ENCODE measurements at regions not wholly inside any gene's neighbourhood (a gene's known extent, or its start where the extent isn't known, plus 50 kb on each side); places are given as distances from the start of the nearest gene placed in this dataset.

DNA sequence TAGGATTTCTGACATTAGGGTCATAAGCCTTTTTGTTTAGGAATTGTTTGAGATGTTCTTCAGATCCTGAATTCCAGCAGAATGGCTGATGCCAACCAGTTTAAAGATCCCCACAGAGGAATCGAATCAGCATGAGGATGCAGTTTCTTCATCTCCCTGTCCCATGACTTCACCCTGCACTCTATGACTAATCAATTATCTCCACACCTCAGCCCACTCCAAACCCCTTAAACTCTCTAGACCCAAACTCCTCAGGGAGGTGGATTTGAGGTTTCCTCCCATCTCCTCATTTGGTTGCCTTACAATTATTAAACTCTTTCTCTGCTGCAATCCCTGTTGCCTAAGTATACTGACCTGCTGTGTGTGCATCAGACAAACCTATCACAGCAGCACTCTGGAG is 86.5 kb upstream of the CRY1 start:
- Histone ChIP-seq H3K4me2 (ENCODE audit: low read length) (no peak overlapping the region), H2AFZ (ENCODE audit: low read length) (no peak overlapping the region), H3K4me3 (ENCODE audit: low read depth, low read length, poor library complexity, severe bottlenecking) (no peak overlapping the region), H4K20me1 (ENCODE audit: insufficient read depth, low read length) (no peaks in the 10 kb centered on the region), H3K9me2 (ENCODE audit: insufficient read depth, low read length) (no peaks in the 10 kb centered on the region), H3K27ac (ENCODE audit: low read depth, low read length, poor library complexity, severe bottlenecking) (no peak overlapping the region), H3K36me3 (ENCODE audit: insufficient read depth, low read length) (no peaks in the 10 kb centered on the region), H3K4me1 (ENCODE audit: insufficient read depth, low read length, poor library complexity, severe bottlenecking) (no peaks in the 10 kb centered on the region), H3K9me3 (ENCODE audit: low read length) (no peaks in the 10 kb centered on the region), H3K79me2 (ENCODE audit: insufficient read depth, low read depth, low read length) (no peaks in the 10 kb centered on the region)
- intact Hi-C loops (cut with micrococcal nuclease; ENCODE audit: unreplicated experiment), result no loop called here
- TF ChIP-seq, protein P1, sequence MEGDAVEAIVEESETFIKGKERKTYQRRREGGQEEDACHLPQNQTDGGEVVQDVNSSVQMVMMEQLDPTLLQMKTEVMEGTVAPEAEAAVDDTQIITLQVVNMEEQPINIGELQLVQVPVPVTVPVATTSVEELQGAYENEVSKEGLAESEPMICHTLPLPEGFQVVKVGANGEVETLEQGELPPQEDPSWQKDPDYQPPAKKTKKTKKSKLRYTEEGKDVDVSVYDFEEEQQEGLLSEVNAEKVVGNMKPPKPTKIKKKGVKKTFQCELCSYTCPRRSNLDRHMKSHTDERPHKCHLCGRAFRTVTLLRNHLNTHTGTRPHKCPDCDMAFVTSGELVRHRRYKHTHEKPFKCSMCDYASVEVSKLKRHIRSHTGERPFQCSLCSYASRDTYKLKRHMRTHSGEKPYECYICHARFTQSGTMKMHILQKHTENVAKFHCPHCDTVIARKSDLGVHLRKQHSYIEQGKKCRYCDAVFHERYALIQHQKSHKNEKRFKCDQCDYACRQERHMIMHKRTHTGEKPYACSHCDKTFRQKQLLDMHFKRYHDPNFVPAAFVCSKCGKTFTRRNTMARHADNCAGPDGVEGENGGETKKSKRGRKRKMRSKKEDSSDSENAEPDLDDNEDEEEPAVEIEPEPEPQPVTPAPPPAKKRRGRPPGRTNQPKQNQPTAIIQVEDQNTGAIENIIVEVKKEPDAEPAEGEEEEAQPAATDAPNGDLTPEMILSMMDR (conservative IDR thresholded peaks at IDR 0.05; ENCODE audit: low read length), result no peak
- TF ChIP-seq EZH2phosphoT487 (IDR thresholded peaks at IDR 0.05; ENCODE audit: borderline replicate concordance, low read depth, low read length), result no peak
- ChIA-PET CTCF (ENCODE audit: unreplicated experiment) (no interaction called here), POLR2A (no interaction called here)
- BruUV-seq (replicated peaks), result no TSS peak
- no peak for DNase-seq (ENCODE audit: low spot score)

- no peak for DNase-seq (ENCODE audit: low spot score)
- intact Hi-C loops (cut with micrococcal nuclease; ENCODE audit: unreplicated experiment), result no loop called here
- TF ChIP-seq EZH2phosphoT487 (IDR thresholded peaks at IDR 0.05; ENCODE audit: borderline replicate concordance, low read depth, low read length), result no peak
- TF ChIP-seq, protein P1 (conservative IDR thresholded peaks at IDR 0.05; ENCODE audit: low read length), result no peak
- H3K9me2 ChIP-seq (ENCODE audit: insufficient read depth, low read length), result no peaks in the 10 kb centered on the region
- no peaks in the 10 kb centered on the region for H3K36me3 ChIP-seq (ENCODE audit: insufficient read depth, low read length)
- no peak overlapping the region for H3K27ac ChIP-seq (ENCODE audit: low read depth, low read length, poor library complexity, severe bottlenecking)
- no peak overlapping the region for H3K4me2 ChIP-seq (ENCODE audit: low read length)
- no peaks in the 10 kb centered on the region for H4K20me1 ChIP-seq (ENCODE audit: insufficient read depth, low read length)
- BruUV-seq (replicated peaks), result no TSS peak
- no peaks in the 10 kb centered on the region for H3K4me1 ChIP-seq (ENCODE audit: insufficient read depth, low read length, poor library complexity, severe bottlenecking)
- H2AFZ ChIP-seq (ENCODE audit: low read length), result no peak overlapping the region
- H3K79me2 ChIP-seq (ENCODE audit: insufficient read depth, low read depth, low read length), result no peaks in the 10 kb centered on the region
- CTCF ChIA-PET (ENCODE audit: unreplicated experiment), result no interaction called here
- H3K9me3 ChIP-seq (ENCODE audit: low read length), result no peaks in the 10 kb centered on the region
- no peak overlapping the region for H3K4me3 ChIP-seq (ENCODE audit: low read depth, low read length, poor library complexity, severe bottlenecking)
- POLR2A ChIA-PET, result no interaction called here
These were observed 86.9 kb upstream of the CRY1 start for GRCh38 chr12:107180272-107180671.

GRCh38 chr12:107184359-107184930 is 91.1 kb upstream of the CRY1 start:
- no peaks in the 10 kb centered on the region for H3K9me2 ChIP-seq (ENCODE audit: insufficient read depth, low read length)
- BruUV-seq (replicated peaks), result no TSS peak
- H4K20me1 ChIP-seq (ENCODE audit: insufficient read depth, low read length), result no peaks in the 10 kb centered on the region
- no peak overlapping the region for H3K4me3 ChIP-seq (ENCODE audit: low read depth, low read length, poor library complexity, severe bottlenecking)
- H3K79me2 ChIP-seq (ENCODE audit: insufficient read depth, low read depth, low read length), result no peaks in the 10 kb centered on the region
- no peak for DNase-seq (ENCODE audit: low spot score)
- H3K9me3 ChIP-seq (ENCODE audit: low read length), result no peaks in the 10 kb centered on the region
- ChIA-PET POLR2A (no interaction called here), CTCF (ENCODE audit: unreplicated experiment) (no interaction called here)
- no peak overlapping the region for H3K27ac ChIP-seq (ENCODE audit: low read depth, low read length, poor library complexity, severe bottlenecking)
- H3K4me2 ChIP-seq (ENCODE audit: low read length), result no peak overlapping the region
- H3K36me3 ChIP-seq (ENCODE audit: insufficient read depth, low read length), result no peaks in the 10 kb centered on the region
- TF ChIP-seq EZH2phosphoT487 (IDR thresholded peaks at IDR 0.05; ENCODE audit: borderline replicate concordance, low read depth, low read length), result no peak
- TF ChIP-seq, protein P1 (conservative IDR thresholded peaks at IDR 0.05; ENCODE audit: low read length), result no peak
- no peaks in the 10 kb centered on the region for H3K4me1 ChIP-seq (ENCODE audit: insufficient read depth, low read length, poor library complexity, severe bottlenecking)
- intact Hi-C loops (cut with micrococcal nuclease; ENCODE audit: unreplicated experiment), result no loop called here
- H2AFZ ChIP-seq (ENCODE audit: low read length), result no peak overlapping the region
